ENCODE measurements at regions not wholly inside any gene's neighbourhood (a gene's known extent, or its start where the extent isn't known, plus 50 kb on each side); places are given as distances from the start of the nearest gene placed in this dataset.

DNA sequence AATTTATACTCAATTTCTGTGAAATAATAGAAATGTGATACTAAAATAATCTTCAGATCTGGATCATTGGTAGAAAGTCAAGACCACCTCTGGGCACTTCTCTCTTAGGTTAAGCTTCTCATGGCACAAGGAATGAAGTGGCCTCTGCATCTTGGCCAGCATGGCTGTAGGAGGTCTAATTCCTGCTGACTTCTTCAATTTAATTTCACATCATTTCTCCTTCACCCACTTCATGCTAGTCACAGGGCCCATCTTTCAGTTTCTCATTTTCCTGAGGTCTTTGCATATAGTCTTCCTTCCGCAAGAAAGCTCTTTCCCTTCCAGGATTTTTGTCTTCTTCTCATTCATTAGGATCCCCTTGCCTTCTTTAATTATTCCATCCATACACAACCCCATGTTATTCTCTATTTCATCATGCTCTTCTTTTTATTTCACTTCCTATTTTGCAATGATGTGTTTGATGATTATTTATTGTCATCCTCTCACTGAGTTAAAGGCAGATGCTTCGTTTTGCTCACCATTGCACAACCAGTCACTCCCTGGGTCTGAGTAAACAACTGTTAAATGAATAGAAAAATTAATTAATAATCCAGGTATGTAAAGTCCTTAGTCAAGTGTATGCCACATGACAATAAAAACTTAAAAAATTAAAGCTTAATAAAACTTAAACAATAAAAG is 397.4 kb downstream of the SPRY2 start:
- no peaks in the 10 kb centered on the region for H3K4me1 Mint-ChIP-seq (ENCODE audit: low read depth)
- TF ChIP-seq CTCF (IDR thresholded peaks at IDR 0.05) = no peak

DNA sequence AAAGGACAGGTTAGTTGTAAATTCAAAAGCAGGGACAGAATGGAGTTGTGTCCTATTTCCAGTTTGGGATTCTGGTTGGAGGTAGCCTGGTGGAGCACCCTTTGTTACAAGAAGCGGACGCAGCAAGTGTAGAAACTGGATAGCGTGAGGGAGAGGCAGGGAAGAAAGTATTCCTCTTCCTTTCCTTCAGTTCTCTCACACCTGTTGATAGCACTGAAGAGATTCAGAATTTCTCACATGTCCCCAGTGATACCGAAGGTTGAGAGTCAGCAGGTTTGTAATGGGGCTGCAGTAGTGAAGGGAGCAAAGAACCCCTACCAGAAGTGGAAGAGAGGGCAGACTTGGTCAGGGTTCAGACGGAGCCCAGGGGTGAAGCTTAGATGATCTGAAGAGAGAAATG is 399.2 kb downstream of the SPRY2 start:
- Mint-ChIP-seq H3K4me3 (ENCODE audit: unreplicated experiment) (no peak overlapping the region), H3K27ac (ENCODE audit: unreplicated experiment) (no peak overlapping the region), H3K4me1 (ENCODE audit: low read depth) (peaks cover 16% of the 10 kb centered on the region), H3K27me3 (ENCODE audit: low read depth) (no peaks in the 10 kb centered on the region), H3K9me3 (ENCODE audit: low read depth) (no peaks in the 10 kb centered on the region), H3K36me3 (ENCODE audit: low read depth) (no peaks in the 10 kb centered on the region)
- DNase-seq (ENCODE audit: low spot score) = no peak
- TF ChIP-seq CTCF (IDR thresholded peaks at IDR 0.05) = no peak

More for the DNA sequence above, 397.4 kb downstream of the SPRY2 start:
- H3K27ac Mint-ChIP-seq (ENCODE audit: unreplicated experiment) = no peak overlapping the region
- H3K9me3 Mint-ChIP-seq (ENCODE audit: low read depth) = peaks cover 5% of the 10 kb centered on the region
- DNase-seq (ENCODE audit: low spot score) = no peak
- H3K27me3 Mint-ChIP-seq (ENCODE audit: low read depth) = no peaks in the 10 kb centered on the region
- no peaks in the 10 kb centered on the region for H3K36me3 Mint-ChIP-seq (ENCODE audit: low read depth)
- H3K4me3 Mint-ChIP-seq (ENCODE audit: unreplicated experiment) = no peak overlapping the region

GRCh38 chr13:79939689-79940088 is 401.2 kb downstream of the SPRY2 start:
- DNase-seq (ENCODE audit: low spot score) = no peak

DNA sequence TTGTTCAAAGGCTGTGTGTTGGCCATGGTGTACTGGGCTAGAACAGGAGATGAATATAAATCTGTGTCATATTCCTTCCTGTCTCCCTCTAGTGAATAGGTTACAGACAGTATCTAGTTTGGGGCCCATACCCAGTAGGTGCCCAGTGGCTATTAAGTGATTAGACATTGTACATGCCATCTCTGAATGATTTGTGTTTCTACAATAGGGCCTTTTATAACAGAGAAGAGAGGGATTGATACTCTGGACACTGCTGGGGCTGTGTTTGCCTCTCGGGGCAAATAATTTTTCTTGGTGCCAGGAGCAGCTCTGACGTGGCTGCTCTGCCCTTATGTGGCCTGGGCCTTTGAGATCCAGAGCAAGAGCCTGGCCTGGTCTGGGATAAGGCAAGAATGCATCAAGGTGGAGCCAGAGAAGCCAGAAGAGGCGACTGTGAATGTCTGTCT is 403.1 kb downstream of the SPRY2 start:
- DNase-seq (ENCODE audit: low spot score) = no peak
- Mint-ChIP-seq H3K36me3 (ENCODE audit: low read depth) (no peaks in the 10 kb centered on the region), H3K27me3 (ENCODE audit: low read depth) (no peaks in the 10 kb centered on the region), H3K27ac (ENCODE audit: unreplicated experiment) (peak overlapping the region; percentile 45), H3K4me1 (ENCODE audit: low read depth) (peaks cover 35% of the 10 kb centered on the region), H3K4me3 (ENCODE audit: unreplicated experiment) (no peak overlapping the region), H3K9me3 (ENCODE audit: low read depth) (no peaks in the 10 kb centered on the region)
- TF ChIP-seq CTCF (IDR thresholded peaks at IDR 0.05) = peak; percentile 5

More at GRCh38 chr13:79939689-79940088, 401.2 kb downstream of the SPRY2 start:
- H3K4me3 Mint-ChIP-seq (ENCODE audit: unreplicated experiment) = no peak overlapping the region
- no peak for TF ChIP-seq CTCF (IDR thresholded peaks at IDR 0.05)
- no peaks in the 10 kb centered on the region for H3K27me3 Mint-ChIP-seq (ENCODE audit: low read depth)
- no peak overlapping the region for H3K27ac Mint-ChIP-seq (ENCODE audit: unreplicated experiment)
- H3K9me3 Mint-ChIP-seq (ENCODE audit: low read depth) = no peaks in the 10 kb centered on the region
- peaks cover 35% of the 10 kb centered on the region for H3K4me1 Mint-ChIP-seq (ENCODE audit: low read depth)
- no peaks in the 10 kb centered on the region for H3K36me3 Mint-ChIP-seq (ENCODE audit: low read depth)

DNA sequence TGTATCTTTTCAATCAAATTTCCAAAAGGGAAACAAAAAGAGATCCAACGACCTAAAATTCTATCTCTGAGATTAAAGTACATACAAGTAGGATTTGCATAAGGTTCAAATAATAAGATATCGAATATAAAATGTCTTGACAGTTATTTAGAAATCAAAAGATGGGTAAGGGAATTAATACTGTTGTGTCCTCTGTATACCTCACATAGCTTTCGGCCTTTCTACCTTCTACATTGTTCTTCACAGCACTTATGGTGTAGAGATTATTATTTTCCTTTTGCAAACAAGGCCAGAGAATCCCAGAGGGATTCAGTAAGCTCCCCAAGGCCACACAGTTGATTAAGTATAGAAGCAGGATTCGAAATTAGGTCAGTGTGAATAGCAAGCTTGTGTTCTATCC is 403.6 kb downstream of the SPRY2 start:
- H3K27me3 Mint-ChIP-seq (ENCODE audit: low read depth) = no peaks in the 10 kb centered on the region
- no peaks in the 10 kb centered on the region for H3K36me3 Mint-ChIP-seq (ENCODE audit: low read depth)
- no peak for TF ChIP-seq CTCF (IDR thresholded peaks at IDR 0.05)
- no peaks in the 10 kb centered on the region for H3K9me3 Mint-ChIP-seq (ENCODE audit: low read depth)
- H3K4me3 Mint-ChIP-seq (ENCODE audit: unreplicated experiment) = no peak overlapping the region
- peaks cover 35% of the 10 kb centered on the region for H3K4me1 Mint-ChIP-seq (ENCODE audit: low read depth)
- no peak for DNase-seq (ENCODE audit: low spot score)
- H3K27ac Mint-ChIP-seq (ENCODE audit: unreplicated experiment) = peak overlapping the region; percentile 94
